ENCODE measurements at regions not wholly inside any gene's neighbourhood (a gene's known extent, or its start where the extent isn't known, plus 50 kb on each side); places are given as distances from the start of the nearest gene placed in this dataset.

- no peak for DNase-seq
Observed at GRCh38 chr2:117737846-117738245, 76.6 kb upstream of the DDX18 start.

- DNase-seq, result no peak
Observed at GRCh38 chr2:117738991-117739839, 75.3 kb upstream of the DDX18 start.

GRCh38 chr2:117745537-117745936 is 69.0 kb upstream of the DDX18 start:
- no peak for DNase-seq

- DNase-seq, result no peak
Observed at GRCh38 chr2:117755768-117756167, 58.7 kb upstream of the DDX18 start.

- no peak for DNase-seq
Observed at GRCh38 chr2:117760916-117761315, 53.6 kb upstream of the DDX18 start.

GRCh38 chr2:117762454-117762853 is 52.0 kb upstream of the DDX18 start:
- DNase-seq, result no peak

- DNase-seq, result no peak
Observed at GRCh38 chr2:117763804-117764203, 50.7 kb upstream of the DDX18 start.

Measured in T1000 (cell line).